ENCODE measurements at regions not wholly inside any gene's neighbourhood (a gene's known extent, or its start where the extent isn't known, plus 50 kb on each side); places are given as distances from the start of the nearest gene placed in this dataset.
A peak's percentile ranks its signal among the peaks of the same experiment; 100 is the strongest.

DNA sequence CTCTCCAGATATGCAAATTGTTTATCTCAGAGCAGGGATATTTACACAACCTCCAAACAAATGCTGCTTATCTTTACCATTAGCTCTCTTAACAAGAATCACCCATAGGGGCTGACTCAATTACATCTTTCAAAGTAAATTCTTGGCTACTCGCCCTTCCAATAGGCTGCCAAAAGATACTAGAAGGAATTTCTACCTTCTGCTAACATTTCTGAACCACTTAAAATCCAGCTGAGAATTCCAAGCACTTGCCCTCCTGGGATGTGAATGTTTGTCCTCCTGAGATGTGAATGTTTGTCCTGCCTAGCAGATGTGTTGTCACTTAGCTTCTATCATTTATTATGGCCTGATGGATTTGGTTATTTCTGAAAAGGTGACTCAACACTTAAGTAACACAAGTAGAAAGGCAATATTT lies 388.0 kb downstream of the GJA1 start:
- DNase-seq (no peak), ATAC-seq (no peak)
- no peaks in the 10 kb centered on the region for H3K9me3 ChIP-seq
- in situ Hi-C loops (cut with MboI; ENCODE audit: low sequenced_read_pairs in 4 of 4) = no loop called here
- no peak overlapping the region for H3K27ac ChIP-seq
- H3K36me3 ChIP-seq = no peaks in the 10 kb centered on the region
- intact Hi-C loops (cut with DNase I; ENCODE audit: low total_unique reads) = no loop called here
- no peak overlapping the region for H3K4me3 ChIP-seq
- no peak for TF ChIP-seq CTCF (IDR thresholded peaks at IDR 0.05 in 4 of 5, conservative IDR thresholded peaks at IDR 0.05 in 1 of 5)
- no peak for TF ChIP-seq POLR2A (IDR thresholded peaks at IDR 0.05)
- H3K4me1 ChIP-seq = no peaks in the 10 kb centered on the region
- no peaks in the 10 kb centered on the region for H3K27me3 ChIP-seq

DNA sequence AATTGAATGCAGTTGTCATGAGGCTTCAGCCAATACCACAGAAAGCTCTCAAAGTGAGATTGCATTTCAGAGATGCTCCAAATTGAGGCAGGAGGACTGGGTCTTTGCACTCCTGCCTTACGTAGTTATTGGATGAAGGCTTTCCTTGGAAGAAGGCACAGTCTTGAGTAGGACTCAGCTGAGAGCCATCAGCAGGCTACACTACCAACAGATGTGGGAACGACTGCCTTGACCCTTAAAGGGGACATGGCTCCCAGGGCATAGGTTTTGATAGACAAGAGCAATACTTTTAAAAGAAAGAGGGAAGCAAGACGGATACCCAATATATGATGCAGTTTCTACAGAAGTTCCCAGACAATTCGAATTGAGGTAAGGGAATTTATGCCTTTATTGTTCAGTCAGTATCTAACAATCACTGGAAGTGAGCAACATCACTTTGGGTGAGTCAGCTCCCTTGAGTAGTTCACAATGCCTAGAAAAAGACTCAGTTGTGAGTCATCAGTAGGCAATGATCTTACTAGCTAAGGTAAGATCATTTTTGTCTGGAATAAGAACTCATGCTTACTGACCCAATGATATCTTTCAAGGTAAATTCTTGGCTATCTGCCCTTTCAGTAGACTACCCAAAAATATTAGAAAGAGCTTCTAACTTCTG lies 390.8 kb downstream of the GJA1 start:
- in situ Hi-C loops (cut with MboI; ENCODE audit: low sequenced_read_pairs in 4 of 4) (no loop called here), intact Hi-C loops (cut with DNase I; ENCODE audit: low total_unique reads) (no loop called here)
- no peak for DNase-seq

DNA sequence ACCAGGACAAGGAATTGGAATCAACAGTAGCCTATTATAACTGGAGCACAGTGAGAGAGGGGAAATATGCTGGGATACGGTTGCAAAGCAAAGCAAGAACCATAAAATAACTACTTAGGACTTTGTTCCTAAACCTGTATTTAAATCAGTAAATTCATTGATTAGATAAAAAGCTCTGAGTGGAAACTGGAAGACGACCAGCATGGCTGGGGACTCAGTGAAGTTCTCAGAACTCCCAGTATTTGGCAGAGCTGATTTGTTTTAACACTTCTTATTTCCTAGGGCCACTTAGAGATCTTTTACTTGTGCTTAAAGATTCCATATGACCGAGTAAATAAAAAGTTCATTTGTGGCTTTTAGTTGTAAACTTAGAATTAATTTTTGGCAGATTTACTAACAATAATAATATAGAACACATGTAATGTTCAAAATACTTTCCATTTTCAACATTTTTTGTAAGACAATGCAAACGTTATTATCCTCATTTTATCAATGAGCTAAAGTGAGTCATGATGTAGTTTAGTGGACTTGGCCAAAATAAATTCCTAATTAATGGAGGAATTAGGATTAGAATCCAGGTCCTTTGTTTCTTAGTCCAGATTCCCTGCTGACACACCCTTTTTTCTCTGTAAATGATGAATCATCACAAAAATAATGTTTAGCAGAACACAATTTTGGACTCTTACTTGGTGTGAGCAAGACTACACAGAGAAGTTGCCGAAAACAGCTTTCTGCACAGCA lies 392.9 kb downstream of the GJA1 start:
- in situ Hi-C loops (cut with MboI; ENCODE audit: low sequenced_read_pairs in 4 of 4) = no loop called here
- DNase-seq (no peak), ATAC-seq (no peak)
- Histone ChIP-seq H3K27ac (no peak overlapping the region), H3K36me3 (no peaks in the 10 kb centered on the region), H3K4me3 (no peak overlapping the region), H3K27me3 (no peaks in the 10 kb centered on the region), H3K4me1 (no peaks in the 10 kb centered on the region), H3K9me3 (no peaks in the 10 kb centered on the region)
- intact Hi-C loops (cut with DNase I; ENCODE audit: low total_unique reads) = no loop called here
- TF ChIP-seq CTCF (IDR thresholded peaks at IDR 0.05 in 4 of 5, conservative IDR thresholded peaks at IDR 0.05 in 1 of 5) (no peak), POLR2A (IDR thresholded peaks at IDR 0.05) (no peak)

More for the DNA sequence above, 390.8 kb downstream of the GJA1 start:
- Histone ChIP-seq H3K27ac (peak overlapping the region in 2 of 4 donors; percentile 18 to 42), H3K9me3 (no peaks in the 10 kb centered on the region), H3K27me3 (no peaks in the 10 kb centered on the region), H3K36me3 (no peaks in the 10 kb centered on the region), H3K4me3 (no peak overlapping the region), H3K4me1 (no peaks in the 10 kb centered on the region)
- no peak for TF ChIP-seq POLR2A (IDR thresholded peaks at IDR 0.05)
- TF ChIP-seq CTCF (IDR thresholded peaks at IDR 0.05 in 4 of 5, conservative IDR thresholded peaks at IDR 0.05 in 1 of 5) = no peak
- ATAC-seq = peak; percentile 46 to 76

- DNase-seq (no peak), ATAC-seq (no peak)
- Histone ChIP-seq H3K36me3 (no peaks in the 10 kb centered on the region), H3K27ac (peak overlapping the region in 1 of 4 donors; percentile 11), H3K27me3 (no peaks in the 10 kb centered on the region), H3K4me3 (no peak overlapping the region), H3K4me1 (no peaks in the 10 kb centered on the region), H3K9me3 (no peaks in the 10 kb centered on the region)
- in situ Hi-C loops (cut with MboI; ENCODE audit: low sequenced_read_pairs in 4 of 4) = no loop called here
- TF ChIP-seq POLR2A (IDR thresholded peaks at IDR 0.05) (no peak), CTCF (IDR thresholded peaks at IDR 0.05 in 4 of 5, conservative IDR thresholded peaks at IDR 0.05 in 1 of 5) (no peak)
- intact Hi-C loops (cut with DNase I; ENCODE audit: low total_unique reads) = no loop called here
Observed at GRCh38 chr6:121830736-121831135, 395.3 kb downstream of the GJA1 start.
